HG02885 (cell line): ENCODE measurements at regions not wholly inside any gene's neighbourhood (a gene's known extent, or its start where the extent isn't known, plus 50 kb on each side); places are given as distances from the start of the nearest gene placed in this dataset.

ENCODE experiments used
- ATAC-seq: cut with Tn5 transposase; IDR thresholded peaks from one replicate; pipeline ENCODE4 v1.9.1; 2021; ENCODE audit warnings: mild to moderate bottlenecking; ENCODE audit not compliant: unreplicated experiment, poor library complexity

DNA sequence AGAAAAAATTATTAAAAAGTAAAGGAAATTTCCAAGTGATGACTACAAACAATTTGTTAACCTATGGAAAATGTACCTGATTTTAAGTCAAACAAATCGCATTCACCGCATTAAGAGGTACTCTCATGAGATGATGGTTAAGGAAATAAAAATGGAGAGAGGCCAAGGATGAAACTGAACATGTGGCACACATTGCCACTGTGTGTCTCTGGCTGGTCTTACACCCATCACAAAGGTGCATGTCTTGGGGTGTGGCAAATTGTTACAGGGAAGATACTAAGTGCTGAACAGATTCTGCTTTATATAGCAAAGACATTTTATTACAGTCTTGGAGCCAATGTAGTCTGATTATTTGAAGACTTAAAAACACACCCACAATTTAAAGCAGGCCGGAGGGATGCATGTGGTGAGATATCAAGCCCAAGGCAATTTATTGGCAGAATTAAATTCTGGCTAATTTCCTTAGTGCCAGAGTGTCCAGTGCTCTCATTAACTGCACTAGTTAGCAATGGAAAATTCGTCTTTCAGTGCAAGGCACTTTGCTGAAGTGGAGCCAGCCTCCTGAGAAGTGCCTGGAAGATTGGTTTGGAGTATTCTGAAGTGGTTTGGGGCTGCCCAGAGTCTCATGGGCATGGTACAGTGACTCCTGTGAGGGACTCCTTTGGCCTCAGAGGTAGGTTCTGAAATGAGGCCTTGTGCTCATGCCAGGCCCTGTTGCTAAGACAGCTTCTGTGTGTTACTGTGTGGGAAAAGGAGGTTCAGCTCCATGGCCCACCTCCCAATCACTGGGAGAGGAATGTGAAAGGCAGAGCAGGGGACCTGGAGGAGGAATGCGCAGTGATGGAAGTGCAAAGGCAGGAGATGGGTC, 166.9 kb downstream of the BRMS1L start:
- ATAC-seq: no peak

DNA sequence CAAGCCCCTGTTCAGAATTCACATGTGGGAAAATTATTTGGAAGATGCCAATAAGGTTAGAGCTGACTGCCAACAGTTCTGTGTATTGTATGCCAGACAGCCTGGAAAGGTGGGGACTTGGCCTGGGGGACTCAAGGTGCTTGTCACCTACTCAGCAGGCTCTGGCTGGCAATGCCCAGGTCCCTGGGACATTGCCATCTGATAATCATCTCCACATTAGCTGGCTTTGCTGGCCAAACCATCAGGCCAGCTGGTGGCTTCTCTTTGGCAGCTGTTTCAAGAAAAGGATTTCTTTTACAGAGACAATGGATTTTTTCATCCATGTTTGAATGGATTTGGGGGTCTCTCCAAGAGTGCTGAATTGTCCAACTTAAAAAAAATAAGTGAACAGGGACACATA, 165.2 kb downstream of the BRMS1L start:
- ATAC-seq: no peak

GRCh38 chr14:35989736-35990135, 163.6 kb downstream of the BRMS1L start:
- no peak for ATAC-seq

GRCh38 chr14:35988972-35989690, 163.0 kb downstream of the BRMS1L start:
- no peak for ATAC-seq

GRCh38 chr14:35988550-35988949, 162.4 kb downstream of the BRMS1L start:
- ATAC-seq: no peak

GRCh38 chr14:35987731-35988130, 161.6 kb downstream of the BRMS1L start:
- no peak for ATAC-seq

- ATAC-seq: peak; percentile 83
Observed at GRCh38 chr14:35986219-35986573, 160.1 kb downstream of the BRMS1L start.

- peak; percentile 57 for ATAC-seq
Observed at GRCh38 chr14:35985474-35986218, 159.5 kb downstream of the BRMS1L start.

DNA sequence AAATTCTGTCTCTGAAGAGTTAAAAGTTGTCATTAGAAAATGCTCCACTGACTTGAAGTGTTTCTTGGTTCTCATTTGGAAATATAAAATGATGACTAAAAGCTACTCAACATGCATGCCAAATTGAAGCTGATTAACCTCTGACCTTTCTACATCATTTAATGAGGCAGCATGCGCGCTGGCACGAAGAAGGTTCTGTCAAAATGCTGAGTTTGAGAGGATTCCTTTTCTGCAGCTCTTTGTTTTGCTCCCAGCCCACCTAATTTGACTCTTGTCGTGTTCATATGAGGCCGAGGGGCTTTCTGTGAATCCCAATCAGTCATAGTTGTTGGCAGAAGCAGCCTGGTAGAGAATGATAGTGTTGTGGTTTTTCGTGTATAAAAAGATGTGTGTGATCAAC, 153.4 kb downstream of the BRMS1L start:
- no peak for ATAC-seq

DNA sequence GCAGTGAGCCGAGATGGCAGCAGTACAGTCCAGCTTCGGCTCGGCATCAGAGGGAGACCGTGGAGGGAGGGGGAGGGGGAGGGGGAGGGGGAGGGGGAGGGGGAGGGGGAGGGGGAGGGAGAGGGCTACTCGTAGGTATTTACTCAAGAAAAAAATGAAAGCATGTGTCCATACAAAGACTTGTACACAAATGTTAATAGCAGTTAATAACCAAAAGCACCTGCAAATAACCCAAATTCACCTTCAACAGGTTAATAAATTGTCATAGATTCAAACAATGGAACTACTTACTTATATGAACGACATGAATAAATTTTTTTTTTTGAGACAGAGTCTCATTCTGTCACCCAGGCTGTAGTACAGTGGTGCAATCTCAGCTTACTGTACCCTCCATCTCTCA, 152.4 kb downstream of the BRMS1L start:
- no peak for ATAC-seq

DNA sequence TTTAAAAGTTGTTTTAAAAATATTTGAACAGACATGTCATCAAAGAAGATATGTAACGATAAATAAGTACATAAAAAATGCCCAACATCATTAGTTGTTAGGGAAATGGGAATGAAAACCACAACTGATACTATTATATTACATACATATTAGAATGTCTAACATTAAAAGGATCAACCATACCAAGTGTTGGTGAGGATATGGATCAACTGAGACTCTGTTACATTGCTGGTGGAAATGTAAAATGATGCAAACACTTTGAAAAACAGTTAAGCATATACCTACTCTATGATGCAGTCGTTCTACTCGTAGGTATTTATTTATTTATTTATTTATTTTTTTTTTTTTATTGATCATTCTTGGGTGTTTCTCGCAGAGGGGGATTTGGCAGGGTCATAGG, 149.7 kb downstream of the BRMS1L start:
- no peak for ATAC-seq

GRCh38 chr14:35973770-35974169, 147.6 kb downstream of the BRMS1L start:
- no peak for ATAC-seq

DNA sequence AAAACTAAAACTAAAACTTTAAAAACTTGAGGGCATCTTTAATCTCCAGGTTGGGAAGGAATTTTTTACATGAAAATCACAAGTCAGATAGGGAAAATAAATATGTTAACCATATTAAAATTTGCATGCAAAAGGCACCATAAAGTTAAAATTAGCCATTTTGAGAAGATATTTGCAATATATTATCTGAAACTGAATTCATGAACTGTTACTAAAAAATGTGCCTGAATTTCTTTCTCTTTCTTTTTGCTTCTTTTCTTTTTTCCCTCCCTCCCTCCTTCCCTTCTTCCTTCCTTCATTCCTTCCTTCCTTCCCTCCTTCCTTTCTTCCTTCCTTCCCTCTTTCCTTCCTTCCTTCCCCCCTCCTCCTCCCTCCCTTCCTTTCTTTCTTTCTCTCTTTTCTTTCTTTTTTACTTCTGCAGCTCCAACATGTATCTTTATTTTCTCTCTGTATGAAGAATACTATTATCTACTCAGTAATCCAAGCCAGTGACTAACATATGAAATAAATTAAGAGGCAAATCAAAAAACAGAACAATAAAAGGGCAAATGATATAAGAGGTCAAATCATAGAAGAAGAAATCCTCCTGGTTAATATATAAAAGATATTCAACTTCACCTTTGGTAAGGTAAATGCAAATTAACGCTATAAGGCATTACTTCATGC, 146.0 kb downstream of the BRMS1L start:
- no peak for ATAC-seq

DNA sequence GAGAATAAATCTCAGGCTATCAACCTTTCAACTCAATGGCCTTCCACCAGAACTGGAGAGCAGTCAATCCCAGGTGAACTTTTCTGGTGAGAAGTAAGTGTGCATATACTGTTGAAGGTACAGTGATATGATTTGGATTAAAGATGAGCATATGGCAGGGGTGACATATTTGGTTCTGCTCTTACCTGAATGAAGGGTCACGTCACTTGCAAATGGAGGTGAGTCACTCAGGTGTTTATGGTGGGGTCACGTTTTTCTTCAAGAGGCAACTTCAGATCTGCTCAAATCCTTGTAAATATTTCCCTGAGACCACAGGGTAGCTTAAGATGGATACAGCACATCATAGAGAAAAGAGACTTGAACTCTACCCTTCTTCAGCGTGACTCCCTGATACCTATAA, 143.2 kb downstream of the BRMS1L start:
- ATAC-seq: no peak

GRCh38 chr14:35965400-35965799, 139.3 kb downstream of the BRMS1L start:
- ATAC-seq: no peak

GRCh38 chr14:35964697-35965286, 138.7 kb downstream of the BRMS1L start:
- no peak for ATAC-seq

DNA sequence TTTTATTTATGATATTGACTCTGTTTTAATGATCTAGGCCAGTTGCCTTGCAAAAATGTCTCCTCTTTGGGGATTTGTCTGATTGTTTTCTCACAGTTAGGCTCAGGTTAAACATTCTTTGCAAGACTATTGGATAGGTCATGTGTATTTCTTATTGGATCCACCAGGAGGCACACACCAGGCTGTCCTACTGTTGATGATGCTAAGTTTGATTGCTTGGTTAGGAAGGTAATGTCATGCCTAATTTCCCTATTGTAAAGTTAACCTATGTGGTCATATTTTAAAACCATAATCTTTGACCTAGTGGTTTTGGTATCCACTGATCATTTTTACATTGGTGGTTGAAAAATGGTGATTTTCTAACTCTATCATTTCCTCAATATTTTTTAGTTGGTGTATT, 137.1 kb downstream of the BRMS1L start:
- ATAC-seq: peak; percentile 59

DNA sequence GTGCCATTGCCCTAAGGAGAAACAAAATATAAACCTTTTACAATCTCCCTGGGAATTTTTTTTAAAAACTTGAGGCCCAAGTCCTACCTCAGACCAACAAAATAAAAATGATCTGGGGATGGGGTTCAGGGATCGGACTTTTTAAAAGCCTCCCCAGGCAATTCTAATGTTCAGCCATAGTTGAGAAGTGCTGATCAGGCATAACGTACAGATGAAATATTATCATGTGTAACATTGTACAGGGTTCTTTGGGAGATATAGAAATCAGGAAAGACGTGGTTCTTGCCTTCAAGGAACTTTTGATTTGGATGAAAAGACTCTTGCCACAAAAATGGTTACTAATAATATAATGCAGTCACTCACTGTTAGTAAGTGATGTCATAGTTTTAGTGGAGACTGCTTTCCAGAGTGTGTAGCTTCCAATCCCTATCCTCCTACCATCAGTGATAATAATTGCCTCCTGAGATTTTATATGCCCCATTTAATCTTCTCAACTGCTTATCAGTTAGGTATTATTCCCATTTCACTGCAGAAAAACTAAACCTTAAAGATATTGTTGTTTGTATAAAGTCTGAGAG, 135.6 kb downstream of the BRMS1L start:
- ATAC-seq: no peak

- no peak for ATAC-seq
Observed at GRCh38 chr14:35959835-35960234, 133.7 kb downstream of the BRMS1L start.

DNA sequence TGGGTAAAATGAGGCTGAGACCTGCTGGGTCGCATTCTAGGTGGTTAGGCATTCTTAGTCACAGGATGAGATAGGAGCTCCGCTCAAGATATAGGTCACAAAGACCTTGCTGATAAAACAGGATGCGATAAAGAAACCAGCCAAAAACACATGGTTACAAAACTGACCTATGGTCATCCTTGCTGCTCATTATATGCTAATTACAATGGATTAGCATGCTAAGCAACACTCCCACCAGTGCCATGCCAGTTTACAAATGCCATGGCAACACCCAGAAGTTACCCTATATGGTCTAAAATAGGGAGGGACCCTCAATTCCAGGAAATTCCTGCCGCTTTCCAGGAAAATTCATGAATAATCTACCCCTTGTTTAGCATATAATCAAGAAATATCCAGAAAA, 132.4 kb downstream of the BRMS1L start:
- ATAC-seq: no peak
